PC-9 (cell line): ENCODE measurements at regions not wholly inside any gene's neighbourhood (a gene's known extent, or its start where the extent isn't known, plus 50 kb on each side); places are given as distances from the start of the nearest gene placed in this dataset.
A peak's percentile ranks its signal among the peaks of the same experiment; 100 is the strongest.

Experiments used
- BruUV-seq: library from RNA; stranded (reverse); fragments of 400-500 nt; replicated peaks from 2 replicates; lab custom pipeline; 2021; lab: Mats Ljungman, UMichigan
- CTCF ChIA-PET: fragments of 300-600 bp; sonication (Branson Sonifier 250); formaldehyde crosslinking; loops from one replicate; lab custom pipeline; 2022; ENCODE audit warnings: antibody characterized with exemption; lab: Charles Lee
- POLR2A ChIA-PET: fragments of 300-600 bp; sonication (Branson Sonifier 250); formaldehyde crosslinking; loops from one replicate; lab custom pipeline; 2022; ENCODE audit warnings: antibody characterized with exemption; ENCODE audit not compliant: unreplicated experiment; lab: Charles Lee
- DNase-seq, 2 experiments: peaks; one replicate each; pipeline versions ENCODE4 v3.0.0 to v3.0.0-alpha.2; 2015 to 2022; ENCODE audit warnings: mixed read lengths in 1 of 2
- H2AFZ ChIP-seq: fragments of 200-600 bp; sonication (generic); 2 replicates; pipeline ENCODE4 v1.8.1; 2017; ENCODE audit warnings: antibody characterized with exemption
- H3F3A ChIP-seq: fragments of 200-600 bp; sonication (generic); 2 replicates; pipeline ENCODE4 v1.8.1; 2017; ENCODE audit warnings: antibody characterized with exemption, mild to moderate bottlenecking, low read depth; ENCODE audit not compliant: insufficient read depth
- H3K27ac ChIP-seq: fragments of 200-600 bp; sonication (generic); 2 replicates; pipeline ENCODE4 v1.6.1; 2016; ENCODE audit warnings: mixed run types
- H3K27me3 ChIP-seq: fragments of 200-600 bp; sonication (generic); 2 replicates; pipeline ENCODE4 v1.6.1; 2016; ENCODE audit warnings: low read depth, mixed run types; ENCODE audit not compliant: insufficient read depth
- H3K36me3 ChIP-seq: fragments of 200-600 bp; sonication (generic); 2 replicates; pipeline ENCODE4 v1.6.1; 2016; ENCODE audit warnings: low read depth, mixed run types
- H3K4me1 ChIP-seq: fragments of 200-600 bp; sonication (generic); replicated peaks from 2 replicates; pipeline ENCODE4 v1.6.1; 2016; ENCODE audit warnings: mixed run types; ENCODE audit not compliant: insufficient read depth
- H3K4me2 ChIP-seq: fragments of 200-600 bp; sonication (generic); 2 replicates; pipeline ENCODE4 v1.6.1; 2017; ENCODE audit warnings: mixed run types
- H3K4me3 ChIP-seq: fragments of 200-600 bp; sonication (generic); 2 replicates; pipeline ENCODE4 v1.6.1; 2016; ENCODE audit warnings: mixed run types
- H3K79me2 ChIP-seq: fragments of 200-600 bp; sonication (generic); 2 replicates; pipeline ENCODE4 v1.6.1; 2017; ENCODE audit warnings: low read depth, mixed run types
- H3K9me2 ChIP-seq: fragments of 200-600 bp; sonication (generic); 2 replicates; pipeline ENCODE4 v1.8.1; 2017; ENCODE audit warnings: mild to moderate bottlenecking; ENCODE audit not compliant: insufficient read depth
- H3K9me3 ChIP-seq: fragments of 200-600 bp; sonication (generic); 2 replicates; pipeline ENCODE4 v1.8.1; 2016; ENCODE audit warnings: low read depth; ENCODE audit not compliant: insufficient read depth
- H4K20me1 ChIP-seq: fragments of 200-600 bp; sonication (generic); 2 replicates; pipeline ENCODE4 v1.8.1; 2017; ENCODE audit not compliant: insufficient read depth
- EZH2 ChIP-seq: fragments of 200-600 bp; sonication (generic); IDR thresholded peaks from 2 replicates; pipeline ENCODE4 v1.8.0; 2017; ENCODE audit warnings: antibody characterized with exemption, low read depth
- intact Hi-C: fragments of 100-400 bp; cut with micrococcal nuclease; formaldehyde crosslinking; loops from one replicate; pipeline ENCODE4 v1.10.0; 2022; ENCODE audit not compliant: unreplicated experiment
- TF ChIP-seq, protein P1 (sequence below): fragments of 200-600 bp; sonication (generic); conservative IDR thresholded peaks from 2 replicates; pipeline ENCODE4 v1.6.1; 2017; ENCODE audit warnings: mixed run types, antibody characterized with exemption, mild to moderate bottlenecking, moderate library complexity

DNA sequence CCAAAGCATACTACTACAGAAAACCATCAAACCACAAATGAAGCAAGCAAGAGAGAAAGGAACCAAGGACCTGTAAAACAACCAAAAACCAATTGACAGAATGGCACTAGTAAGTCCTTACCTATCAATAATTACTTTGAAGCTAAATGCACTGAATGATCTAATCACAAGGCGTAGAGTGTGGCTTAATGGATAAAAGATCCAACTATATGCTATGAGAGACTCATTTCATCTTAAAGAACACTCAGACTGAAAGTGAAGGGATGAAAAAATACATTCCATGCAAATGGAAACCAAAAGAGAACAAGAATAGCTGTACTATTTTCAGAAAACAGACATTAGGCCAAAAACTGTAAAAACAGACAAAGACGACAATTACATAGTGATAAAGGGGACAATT is 70.7 kb downstream of the CRPPA start:
- H4K20me1 ChIP-seq, result no peaks in the 10 kb centered on the region
- BruUV-seq, result no TSS peak
- no peaks in the 10 kb centered on the region for H3K27me3 ChIP-seq
- H3K27ac ChIP-seq, result no peak overlapping the region
- H3K4me1 ChIP-seq, result peaks cover 31% of the 10 kb centered on the region
- peaks cover 19% of the 10 kb centered on the region for H3K9me3 ChIP-seq
- TF ChIP-seq, protein P1, sequence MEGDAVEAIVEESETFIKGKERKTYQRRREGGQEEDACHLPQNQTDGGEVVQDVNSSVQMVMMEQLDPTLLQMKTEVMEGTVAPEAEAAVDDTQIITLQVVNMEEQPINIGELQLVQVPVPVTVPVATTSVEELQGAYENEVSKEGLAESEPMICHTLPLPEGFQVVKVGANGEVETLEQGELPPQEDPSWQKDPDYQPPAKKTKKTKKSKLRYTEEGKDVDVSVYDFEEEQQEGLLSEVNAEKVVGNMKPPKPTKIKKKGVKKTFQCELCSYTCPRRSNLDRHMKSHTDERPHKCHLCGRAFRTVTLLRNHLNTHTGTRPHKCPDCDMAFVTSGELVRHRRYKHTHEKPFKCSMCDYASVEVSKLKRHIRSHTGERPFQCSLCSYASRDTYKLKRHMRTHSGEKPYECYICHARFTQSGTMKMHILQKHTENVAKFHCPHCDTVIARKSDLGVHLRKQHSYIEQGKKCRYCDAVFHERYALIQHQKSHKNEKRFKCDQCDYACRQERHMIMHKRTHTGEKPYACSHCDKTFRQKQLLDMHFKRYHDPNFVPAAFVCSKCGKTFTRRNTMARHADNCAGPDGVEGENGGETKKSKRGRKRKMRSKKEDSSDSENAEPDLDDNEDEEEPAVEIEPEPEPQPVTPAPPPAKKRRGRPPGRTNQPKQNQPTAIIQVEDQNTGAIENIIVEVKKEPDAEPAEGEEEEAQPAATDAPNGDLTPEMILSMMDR, result no peak
- TF ChIP-seq EZH2, result no peak
- H3K79me2 ChIP-seq, result no peaks in the 10 kb centered on the region
- peaks cover 25% of the 10 kb centered on the region for H3F3A ChIP-seq
- no peak for DNase-seq
- no peak overlapping the region for H3K4me3 ChIP-seq
- H2AFZ ChIP-seq, result no peak overlapping the region
- no peaks in the 10 kb centered on the region; the same call in 1 of the 2 replicates for H3K9me2 ChIP-seq
- intact Hi-C loops, result no loop called here
- peaks cover 11% of the 10 kb centered on the region; the same call in 1 of the 2 replicates for H3K36me3 ChIP-seq
- H3K4me2 ChIP-seq, result no peak overlapping the region
- POLR2A ChIA-PET, result no interaction called here
- CTCF ChIA-PET, result no interaction called here

DNA sequence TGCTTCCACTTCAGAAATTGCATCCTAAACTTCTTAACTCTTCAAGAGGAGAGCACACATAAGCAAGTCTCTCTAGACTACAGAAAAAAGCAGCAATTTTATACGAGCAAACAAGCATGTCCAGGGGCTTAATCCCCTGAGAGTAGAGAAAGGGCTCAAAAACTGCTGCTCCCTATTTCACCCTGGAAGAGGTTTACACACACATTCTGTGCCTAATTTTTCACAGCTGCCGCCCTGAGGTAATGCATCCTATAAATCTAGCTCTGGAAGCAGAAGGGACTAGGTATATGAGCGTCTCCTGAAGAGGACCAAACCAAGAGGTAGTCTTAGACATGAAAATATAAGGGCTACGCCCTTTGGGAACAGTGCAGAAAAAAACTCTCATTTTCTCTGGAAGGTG is 73.1 kb downstream of the CRPPA start:
- peaks cover 34% of the 10 kb centered on the region for H3K9me3 ChIP-seq
- H3F3A ChIP-seq, result peaks cover 35% of the 10 kb centered on the region
- POLR2A ChIA-PET, result interaction anchor here (0.5 to 0.7 kb wide), 3 partner anchors 15 to 1310 kb away, joined by 3 to 7 read pairs (median 3); no protein-coding TSS in a partner anchor
- no peaks in the 10 kb centered on the region for H4K20me1 ChIP-seq
- no peak overlapping the region for H3K4me3 ChIP-seq
- peak overlapping the region; percentile 80; the same call in 1 of the 2 replicates for H3K27ac ChIP-seq
- no peak overlapping the region for H2AFZ ChIP-seq
- no peaks in the 10 kb centered on the region for H3K9me2 ChIP-seq
- DNase-seq, result no peak
- BruUV-seq, result no TSS peak
- no peaks in the 10 kb centered on the region for H3K79me2 ChIP-seq
- CTCF ChIA-PET, result no interaction called here
- intact Hi-C loops, result no loop called here
- H3K36me3 ChIP-seq, result peaks cover 13% of the 10 kb centered on the region
- H3K27me3 ChIP-seq, result no peaks in the 10 kb centered on the region
- TF ChIP-seq, protein P1, result no peak
- TF ChIP-seq EZH2, result no peak
- peak overlapping the region; percentile 61 for H3K4me2 ChIP-seq
- peaks cover 37% of the 10 kb centered on the region for H3K4me1 ChIP-seq

DNA sequence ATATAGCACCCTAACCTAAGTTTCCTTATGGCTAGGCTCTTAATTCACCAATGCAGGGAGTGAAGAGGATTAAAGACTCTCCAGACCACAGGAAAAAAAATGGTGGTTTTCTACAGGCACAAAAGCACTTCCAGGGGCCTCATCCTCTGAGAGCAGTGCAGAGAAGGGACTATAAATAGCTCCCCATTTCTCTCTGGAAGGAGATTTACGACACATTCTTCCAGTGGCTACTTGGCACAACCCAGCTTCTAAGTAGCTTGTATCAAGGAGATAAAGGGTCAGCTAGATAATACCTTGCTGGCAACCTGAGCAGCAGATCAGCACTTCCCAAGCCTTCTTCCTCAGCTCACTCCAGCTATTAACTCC is 73.5 kb downstream of the CRPPA start:
- BruUV-seq, result no TSS peak
- CTCF ChIA-PET, result no interaction called here
- intact Hi-C loops, result no loop called here

More for the DNA sequence above, 73.5 kb downstream of the CRPPA start:
- H3K4me1 ChIP-seq, result peaks cover 37% of the 10 kb centered on the region
- no peaks in the 10 kb centered on the region for H4K20me1 ChIP-seq
- DNase-seq, result no peak
- H3K36me3 ChIP-seq, result peaks cover 13% of the 10 kb centered on the region
- no peak overlapping the region for H2AFZ ChIP-seq
- no peak overlapping the region for H3K4me3 ChIP-seq
- peak overlapping the region; percentile 80 for H3K27ac ChIP-seq
- no peaks in the 10 kb centered on the region for H3K27me3 ChIP-seq
- H3K79me2 ChIP-seq, result no peaks in the 10 kb centered on the region
- H3K9me3 ChIP-seq, result peaks cover 34% of the 10 kb centered on the region
- TF ChIP-seq, protein P1, result no peak
- TF ChIP-seq EZH2, result no peak
- peak overlapping the region; percentile 61 for H3K4me2 ChIP-seq
- peaks cover 35% of the 10 kb centered on the region for H3F3A ChIP-seq
- H3K9me2 ChIP-seq, result no peaks in the 10 kb centered on the region
- POLR2A ChIA-PET, result interaction anchor here (0.5 to 0.7 kb wide), 3 partner anchors 15 to 256 kb away, joined by 3 to 7 read pairs (median 3); no protein-coding TSS in a partner anchor
